ENCODE measurements at regions not wholly inside any gene's neighbourhood (a gene's known extent, or its start where the extent isn't known, plus 50 kb on each side); places are given as distances from the start of the nearest gene placed in this dataset.

DNA sequence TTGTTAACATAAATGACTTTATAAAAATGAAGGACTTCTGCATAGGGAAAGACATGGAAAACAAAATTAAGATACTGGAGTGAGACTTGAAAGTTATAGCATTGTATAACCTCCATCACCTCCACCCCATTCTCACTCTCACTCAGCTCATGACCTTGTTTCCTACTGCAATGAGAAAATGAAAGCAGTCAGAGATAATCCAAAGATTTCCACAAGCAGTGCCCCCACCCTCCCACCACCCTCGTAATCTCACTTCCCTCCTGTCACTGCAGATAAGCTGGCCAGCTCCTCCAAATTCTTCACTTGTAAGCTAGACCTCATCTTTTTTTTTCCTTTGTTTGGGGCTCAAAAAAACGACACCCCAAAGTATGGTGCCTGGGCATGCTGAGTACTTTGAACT, 52.9 kb upstream of the PROKR2 start:
- Histone ChIP-seq H3K18ac (ENCODE audit: extremely low read depth, low read length) (no peak overlapping the region), H3K27ac (ENCODE audit: low read depth, low read length) (no peak overlapping the region), H4K91ac (replicated peaks; ENCODE audit: insufficient read length, low read length) (no peak overlapping the region), H4K20me1 (replicated peaks in 1 of 2; ENCODE audit: control insufficient read depth in 1 of 2, insufficient read depth in 2 of 2, low read length in 2 of 2) (no peaks in the 10 kb centered on the region), H2BK15ac (ENCODE audit: low read length) (no peak overlapping the region), H3K4ac (replicated peaks; ENCODE audit: insufficient read length, low read depth, low read length) (no peak overlapping the region), H2BK120ac (replicated peaks; ENCODE audit: low read depth, low read length) (no peak overlapping the region), H3K23ac (ENCODE audit: insufficient read length) (no peak overlapping the region), H3K14ac (ENCODE audit: insufficient read length) (no peak overlapping the region), H2BK20ac (ENCODE audit: low read length) (no peak overlapping the region), H3K4me2 (ENCODE audit: insufficient read depth in 1 of 2, low read depth in 2 of 2, low read length in 2 of 2) (no peak overlapping the region), H3K4me3 (ENCODE audit: extremely low read depth in 1 of 4, insufficient read depth in 2 of 4, low read depth in 3 of 4, low read length in 4 of 4) (no peak overlapping the region), H3K4me1 (replicated peaks in 1 of 4; ENCODE audit: control insufficient read depth in 3 of 4, insufficient read depth in 4 of 4, low read length in 3 of 4) (0 out of 7 replicates have a peak, but pooled peaks cover 0 to 2% (median 0%) of the 10 kb centered on the region in 4 experiments), H2BK12ac (ENCODE audit: low read depth, low read length) (no peak overlapping the region), H4K5ac (ENCODE audit: insufficient read length, low read depth, low read length) (no peak overlapping the region), H3K27me3 (replicated peaks in 1 of 4; ENCODE audit: control insufficient read depth in 3 of 4, extremely low read depth in 1 of 4, insufficient read depth in 3 of 4, low read length in 3 of 4) (no peaks in the 10 kb centered on the region), H3K36me3 (ENCODE audit: control insufficient read depth in 2 of 4, insufficient read depth in 4 of 4, low read length in 3 of 4) (0 out of 8 replicates have a peak, but pooled peaks cover 0 to 3% (median 0%) of the 10 kb centered on the region in 4 experiments), H2AFZ (ENCODE audit: low read length) (no peak overlapping the region), H2AK5ac (ENCODE audit: low read depth, low read length) (no peak overlapping the region), H2BK5ac (ENCODE audit: low read depth, low read length) (no peak overlapping the region), H3K9me3 (ENCODE audit: insufficient read depth in 2 of 2, low read depth in 1 of 2, low read length in 1 of 2) (peaks cover 8 to 18% of the 10 kb centered on the region in 2 experiments; a peak in 3 of 4 replicates), H3K23me2 (ENCODE audit: low read depth, low read length) (no peaks in the 10 kb centered on the region), H3K9ac (replicated peaks in 1 of 4; ENCODE audit: extremely low read depth in 1 of 4, low read depth in 3 of 4, low read length in 3 of 4) (no peak overlapping the region), H3K79me1 (ENCODE audit: low read depth, low read length) (no peaks in the 10 kb centered on the region), H4K8ac (ENCODE audit: extremely low read depth, insufficient read depth, low read length) (no peak overlapping the region), H3K79me2 (ENCODE audit: control insufficient read depth in 1 of 2, insufficient read depth in 2 of 2, low read length in 2 of 2) (no peaks in the 10 kb centered on the region), H3K56ac (replicated peaks; ENCODE audit: insufficient read length, low read depth, low read length) (no peak overlapping the region)
- no peak for TF ChIP-seq JUND (IDR thresholded peaks at IDR 0.05; ENCODE audit: low read length)
- TF ChIP-seq MAFK (IDR thresholded peaks at IDR 0.05; ENCODE audit: low read depth, low read length), result no peak
- no peak for TF ChIP-seq KDM4A (IDR thresholded peaks at IDR 0.05; ENCODE audit: low read depth, low read length, severe bottlenecking)
- TF ChIP-seq, protein P1, sequence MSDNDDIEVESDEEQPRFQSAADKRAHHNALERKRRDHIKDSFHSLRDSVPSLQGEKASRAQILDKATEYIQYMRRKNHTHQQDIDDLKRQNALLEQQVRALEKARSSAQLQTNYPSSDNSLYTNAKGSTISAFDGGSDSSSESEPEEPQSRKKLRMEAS (IDR thresholded peaks at IDR 0.05), result no peak
- TF ChIP-seq SP4 (IDR thresholded peaks at IDR 0.05; ENCODE audit: low read length), result no peak
- no peak for TF ChIP-seq FOSL1 (IDR thresholded peaks at IDR 0.05; ENCODE audit: insufficient read depth, low read depth, low read length)
- no peak for TF ChIP-seq CBX8 (IDR thresholded peaks at IDR 0.05; ENCODE audit: borderline replicate concordance, low read depth, low read length)
- TF ChIP-seq TAF7 (optimal IDR thresholded peaks at IDR 0.05; ENCODE audit: borderline replicate concordance, low read depth, low read length), result no peak
- no peak for TF ChIP-seq RXRA (IDR thresholded peaks at IDR 0.05; ENCODE audit: insufficient read depth, low read depth, low read length)
- no peak for TF ChIP-seq HDAC6 (IDR thresholded peaks at IDR 0.05; ENCODE audit: low read depth, low read length)
- TF ChIP-seq PHF8 (conservative IDR thresholded peaks at IDR 0.05; ENCODE audit: low read depth, low read length), result no peak
- 71% methylated on average over 2 of the region's 2 CpGs; no CpG with 5 or more reads in 1 of the 2 experiments for WGBS, 2 experiments (ENCODE audit: extremely low coverage in 1 of 2, insufficient coverage in 1 of 2, insufficient read length in 1 of 2, insufficient replicate concordance in 2 of 2, low coverage in 1 of 2, low lambda C conversion rate in 2 of 2, missing lambda C conversion rate in 1 of 2)
- FAIRE-seq (no peak), DNase-seq (ENCODE audit: low read depth in 1 of 2, low spot score in 2 of 2) (no peak)
- POLR2A ChIA-PET (ENCODE audit: partially characterized antibody), result no interaction called here
- CTCF ChIA-PET (ENCODE audit: partially characterized antibody), result interaction anchor here (1.5 kb wide), 1 partner anchor 79 kb away, joined by 3 read pairs; no protein-coding TSS in a partner anchor
